ENCODE measurements at regions not wholly inside any gene's neighbourhood (a gene's known extent, or its start where the extent isn't known, plus 50 kb on each side); places are given as distances from the start of the nearest gene placed in this dataset.

GRCh38 chr3:171943262-171944117 is 95.9 kb upstream of the FNDC3B start:
- 79% methylated on average over 17 of the region's 17 CpGs for WGBS (ENCODE audit: low lambda C conversion rate, missing lambda C conversion rate)
- H3K4me3 ChIP-seq: no peak overlapping the region
- H4K20me1 ChIP-seq (ENCODE audit: insufficient read depth, poor library complexity, severe bottlenecking): no peaks in the 10 kb centered on the region
- H3K36me3 ChIP-seq (replicated peaks; ENCODE audit: insufficient read depth, low read depth): no peaks in the 10 kb centered on the region
- H3K4me2 ChIP-seq: no peak overlapping the region
- TF ChIP-seq CTCF (IDR thresholded peaks at IDR 0.05; ENCODE audit: poor library complexity) (no peak), EZH2 (IDR thresholded peaks at IDR 0.05; ENCODE audit: borderline replicate concordance) (no peak), EZH2phosphoT487 (IDR thresholded peaks at IDR 0.05; ENCODE audit: low read depth, severe bottlenecking, unreplicated experiment) (no peak)
- H3K9me3 ChIP-seq (ENCODE audit: low read depth): no peaks in the 10 kb centered on the region
- H3K27me3 ChIP-seq: no peaks in the 10 kb centered on the region
- H2AFZ ChIP-seq: no peak overlapping the region
- DNase-seq (ENCODE audit: low spot score): no peak
- peaks cover 12% of the 10 kb centered on the region for H3K4me1 ChIP-seq (ENCODE audit: insufficient read depth)
- no peaks in the 10 kb centered on the region for H3K9me2 ChIP-seq (replicated peaks; ENCODE audit: insufficient read depth)
- H3K27ac ChIP-seq: peak overlapping the region; percentile 13
- H3K79me2 ChIP-seq: no peaks in the 10 kb centered on the region

- Histone ChIP-seq H3K27me3 (no peaks in the 10 kb centered on the region), H3K9me2 (replicated peaks; ENCODE audit: insufficient read depth) (no peaks in the 10 kb centered on the region), H3K79me2 (no peaks in the 10 kb centered on the region), H3K36me3 (replicated peaks; ENCODE audit: insufficient read depth, low read depth) (no peaks in the 10 kb centered on the region), H3K4me2 (peak overlapping the region; percentile 32), H3K4me3 (no peak overlapping the region), H3K9me3 (ENCODE audit: low read depth) (no peaks in the 10 kb centered on the region), H4K20me1 (ENCODE audit: insufficient read depth, poor library complexity, severe bottlenecking) (no peaks in the 10 kb centered on the region), H2AFZ (no peak overlapping the region), H3K27ac (peak overlapping the region; percentile 4), H3K4me1 (ENCODE audit: insufficient read depth) (peaks cover 15% of the 10 kb centered on the region)
- no peak for TF ChIP-seq EZH2 (IDR thresholded peaks at IDR 0.05; ENCODE audit: borderline replicate concordance)
- no peak for TF ChIP-seq CTCF (IDR thresholded peaks at IDR 0.05; ENCODE audit: poor library complexity)
- no peak for TF ChIP-seq EZH2phosphoT487 (IDR thresholded peaks at IDR 0.05; ENCODE audit: low read depth, severe bottlenecking, unreplicated experiment)
- no peak for DNase-seq (ENCODE audit: low spot score)
- WGBS (ENCODE audit: low lambda C conversion rate, missing lambda C conversion rate): 31% methylated on average over 6 of the region's 6 CpGs
Observed at GRCh38 chr3:171944118-171945016, 95.0 kb upstream of the FNDC3B start.

- no peaks in the 10 kb centered on the region for H3K27me3 ChIP-seq
Observed at GRCh38 chr3:171948674-171949073, 90.7 kb upstream of the FNDC3B start.

More at GRCh38 chr3:171948674-171949073, 90.7 kb upstream of the FNDC3B start:
- 57% methylated on average over 3 of the region's 3 CpGs for WGBS (ENCODE audit: low lambda C conversion rate, missing lambda C conversion rate)
- no peak for TF ChIP-seq EZH2phosphoT487 (IDR thresholded peaks at IDR 0.05; ENCODE audit: low read depth, severe bottlenecking, unreplicated experiment)
- TF ChIP-seq CTCF (IDR thresholded peaks at IDR 0.05; ENCODE audit: poor library complexity): no peak
- no peak for TF ChIP-seq EZH2 (IDR thresholded peaks at IDR 0.05; ENCODE audit: borderline replicate concordance)
- no peak overlapping the region for H3K27ac ChIP-seq
- H2AFZ ChIP-seq: no peak overlapping the region
- no peaks in the 10 kb centered on the region for H3K9me3 ChIP-seq (ENCODE audit: low read depth)
- peaks cover 16% of the 10 kb centered on the region for H3K4me1 ChIP-seq (ENCODE audit: insufficient read depth)
- no peaks in the 10 kb centered on the region for H4K20me1 ChIP-seq (ENCODE audit: insufficient read depth, poor library complexity, severe bottlenecking)
- DNase-seq (ENCODE audit: low spot score): no peak
- no peaks in the 10 kb centered on the region for H3K9me2 ChIP-seq (replicated peaks; ENCODE audit: insufficient read depth)
- no peak overlapping the region for H3K4me2 ChIP-seq
- H3K36me3 ChIP-seq (replicated peaks; ENCODE audit: insufficient read depth, low read depth): no peaks in the 10 kb centered on the region
- H3K4me3 ChIP-seq: no peak overlapping the region
- no peaks in the 10 kb centered on the region for H3K79me2 ChIP-seq
